ENCODE measurements at regions not wholly inside any gene's neighbourhood (a gene's known extent, or its start where the extent isn't known, plus 50 kb on each side); places are given as distances from the start of the nearest gene placed in this dataset.
A peak's percentile ranks its signal among the peaks of the same experiment; 100 is the strongest.
"Not testable (repeated sequence)": the region's sequence is repeated elsewhere in the genome, so short reads cannot be mapped to it uniquely, and the experiment has no call there.

DNA sequence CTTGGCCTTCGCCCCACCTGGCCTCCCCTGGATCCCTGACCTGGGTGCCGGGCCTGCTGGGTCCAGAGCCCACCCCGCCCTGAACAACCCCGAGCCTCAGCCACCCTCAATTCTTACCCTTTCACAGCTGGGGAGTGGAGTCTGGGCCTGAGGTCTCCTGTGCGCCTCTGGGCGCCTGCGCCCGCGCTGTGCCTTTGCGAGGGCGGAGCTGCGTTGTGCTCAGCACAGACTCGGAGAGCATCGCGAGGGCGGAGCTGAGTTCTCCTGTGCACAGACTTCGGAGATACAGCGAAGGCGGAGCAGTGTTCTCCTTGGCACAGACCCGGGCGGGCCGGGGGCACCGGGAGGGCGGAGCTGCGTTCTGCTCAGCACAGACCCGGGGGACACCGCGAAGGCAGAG lies 123.3 kb downstream of the PPIAL4E start:
- not testable (repeated sequence) for H3K36me3 Mint-ChIP-seq (ENCODE audit: low read depth); H4K20me1 ChIP-seq (replicated peaks; ENCODE audit: insufficient read depth); H3K27ac ChIP-seq (ENCODE audit: low read depth); H3K9me2 ChIP-seq (ENCODE audit: insufficient read depth); H3K4me3 Mint-ChIP-seq; H3K27me3 Mint-ChIP-seq (ENCODE audit: insufficient read depth, low read depth, poor library complexity); H3K4me2 ChIP-seq; DNase-seq (ENCODE audit: low spot score); H3K27ac Mint-ChIP-seq; H2AFZ ChIP-seq; H3K27me3 ChIP-seq (ENCODE audit: insufficient read depth); H3K4me1 ChIP-seq (ENCODE audit: insufficient read depth); H3K79me2 ChIP-seq (replicated peaks; ENCODE audit: insufficient read depth); H3F3A ChIP-seq (replicated peaks; ENCODE audit: low read depth); H3K4me3 ChIP-seq; H3K9me3 Mint-ChIP-seq; H3K36me3 ChIP-seq (ENCODE audit: insufficient read depth); H3K4me1 Mint-ChIP-seq
- ATAC-seq = peak; percentile 66

All from GM23338 (cell line).